ENCODE measurements at regions not wholly inside any gene's neighbourhood (a gene's known extent, or its start where the extent isn't known, plus 50 kb on each side); places are given as distances from the start of the nearest gene placed in this dataset.

DNA sequence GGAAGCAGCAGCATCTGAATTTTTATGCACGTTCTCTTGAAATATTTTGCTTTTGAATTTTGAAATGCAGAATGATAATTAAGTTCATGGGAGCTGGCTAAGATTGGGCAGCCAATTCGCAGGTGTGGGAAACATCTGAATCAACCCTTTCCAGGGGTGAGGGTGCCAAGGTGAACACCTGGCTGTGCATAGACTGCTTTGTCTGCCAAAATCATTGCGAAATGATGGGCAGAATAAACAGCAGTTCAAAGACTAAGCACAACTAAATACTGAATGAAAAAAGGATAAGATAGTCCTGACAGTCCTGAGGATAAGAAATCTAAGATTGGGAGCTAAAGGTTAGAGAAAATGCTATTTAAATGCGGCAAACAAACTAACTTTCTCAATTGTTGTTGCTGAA, 813.3 kb upstream of the RAG2 start:
- Histone ChIP-seq H3K4me3 (no peak overlapping the region), H3K4me1 (no peaks in the 10 kb centered on the region), H3K36me3 (ENCODE audit: insufficient read depth in 1 of 2, low read depth in 1 of 2) (no peaks in the 10 kb centered on the region), H3K27ac (no peak overlapping the region), H3K9me3 (no peaks in the 10 kb centered on the region), H3K27me3 (ENCODE audit: insufficient read depth in 3 of 3, low read length in 2 of 3) (no peaks in the 10 kb centered on the region)
- 81 to 84% (median 84%) methylated on average over 4 of the region's 4 CpGs for WGBS, 3 donors
- TF ChIP-seq, protein P1, sequence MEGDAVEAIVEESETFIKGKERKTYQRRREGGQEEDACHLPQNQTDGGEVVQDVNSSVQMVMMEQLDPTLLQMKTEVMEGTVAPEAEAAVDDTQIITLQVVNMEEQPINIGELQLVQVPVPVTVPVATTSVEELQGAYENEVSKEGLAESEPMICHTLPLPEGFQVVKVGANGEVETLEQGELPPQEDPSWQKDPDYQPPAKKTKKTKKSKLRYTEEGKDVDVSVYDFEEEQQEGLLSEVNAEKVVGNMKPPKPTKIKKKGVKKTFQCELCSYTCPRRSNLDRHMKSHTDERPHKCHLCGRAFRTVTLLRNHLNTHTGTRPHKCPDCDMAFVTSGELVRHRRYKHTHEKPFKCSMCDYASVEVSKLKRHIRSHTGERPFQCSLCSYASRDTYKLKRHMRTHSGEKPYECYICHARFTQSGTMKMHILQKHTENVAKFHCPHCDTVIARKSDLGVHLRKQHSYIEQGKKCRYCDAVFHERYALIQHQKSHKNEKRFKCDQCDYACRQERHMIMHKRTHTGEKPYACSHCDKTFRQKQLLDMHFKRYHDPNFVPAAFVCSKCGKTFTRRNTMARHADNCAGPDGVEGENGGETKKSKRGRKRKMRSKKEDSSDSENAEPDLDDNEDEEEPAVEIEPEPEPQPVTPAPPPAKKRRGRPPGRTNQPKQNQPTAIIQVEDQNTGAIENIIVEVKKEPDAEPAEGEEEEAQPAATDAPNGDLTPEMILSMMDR (IDR thresholded peaks at IDR 0.05): no peak
- ATAC-seq: no peak
- no peak for DNase-seq
- intact Hi-C loops (cut with DNase I): no loop called here

DNA sequence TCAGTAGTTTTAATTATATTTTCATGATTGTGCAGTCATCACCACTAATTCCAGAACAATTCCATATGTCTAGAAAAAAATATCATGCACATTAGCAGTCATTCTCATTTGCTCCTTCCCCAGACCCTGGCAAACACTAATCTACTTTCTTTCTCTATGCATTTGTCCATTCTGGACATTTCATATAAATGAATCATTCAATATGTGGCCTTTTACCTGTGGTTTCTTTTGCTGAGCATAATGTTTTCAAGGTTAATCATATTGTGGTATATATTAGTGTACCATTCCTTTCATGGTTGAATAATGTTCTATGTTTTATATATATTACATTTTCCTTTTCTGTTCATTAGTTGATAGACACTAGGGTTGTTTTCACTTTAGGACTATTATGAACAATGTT, 811.1 kb upstream of the RAG2 start:
- no peaks in the 10 kb centered on the region for H3K27me3 ChIP-seq (ENCODE audit: insufficient read depth in 3 of 3, low read length in 2 of 3)
- intact Hi-C loops (cut with DNase I): no loop called here
- DNase-seq (no peak), ATAC-seq (no peak)
- no peak overlapping the region for H3K27ac ChIP-seq
- no peaks in the 10 kb centered on the region for H3K9me3 ChIP-seq
- TF ChIP-seq, protein P1 (IDR thresholded peaks at IDR 0.05): no peak
- H3K4me1 ChIP-seq: no peaks in the 10 kb centered on the region
- H3K4me3 ChIP-seq: no peak overlapping the region
- H3K36me3 ChIP-seq (ENCODE audit: insufficient read depth in 1 of 2, low read depth in 1 of 2): no peaks in the 10 kb centered on the region

DNA sequence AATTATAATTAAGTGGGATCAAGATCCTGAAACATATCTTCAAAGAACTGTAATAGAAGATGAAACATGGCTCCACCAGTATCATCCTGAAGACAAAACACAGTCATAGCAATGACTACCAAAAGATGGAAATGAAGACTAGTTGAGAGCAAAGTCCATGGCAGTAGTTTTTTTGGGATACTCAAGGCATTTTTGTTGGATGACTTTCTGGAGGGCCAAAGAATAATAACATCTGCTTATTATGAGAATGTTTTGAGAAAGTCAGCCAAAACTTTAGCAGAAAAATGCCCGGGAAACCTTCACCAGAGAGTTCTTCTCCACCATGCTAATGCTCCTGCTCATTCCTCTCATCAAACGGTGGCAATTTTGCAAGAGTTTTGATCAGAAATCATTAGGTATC, 809.4 kb upstream of the RAG2 start:
- 71 to 86% (median 78%) methylated on average over 2 of the region's 2 CpGs for WGBS, 3 donors
- intact Hi-C loops (cut with DNase I): no loop called here
- no peak for ATAC-seq

DNA sequence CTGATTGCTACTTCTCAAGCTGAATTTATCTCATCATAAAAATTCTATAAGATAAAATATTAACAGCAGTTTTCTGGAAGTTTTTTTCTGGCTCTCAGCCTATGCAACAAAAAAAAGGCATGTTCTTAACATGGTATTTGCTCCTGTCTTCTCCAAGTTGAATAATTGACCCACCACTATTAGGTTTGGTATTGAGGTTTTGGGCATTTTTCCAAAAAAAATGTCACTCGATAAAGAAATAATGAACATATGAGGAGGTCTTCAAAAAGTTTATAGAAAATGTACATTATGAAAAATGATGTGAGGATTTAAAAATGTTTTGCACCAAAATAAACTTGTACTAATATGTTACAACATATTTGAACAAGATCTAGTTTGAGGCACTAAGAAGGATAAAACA, 808.6 kb upstream of the RAG2 start:
- no peak overlapping the region for H3K4me3 ChIP-seq
- no peaks in the 10 kb centered on the region for H3K27me3 ChIP-seq (ENCODE audit: insufficient read depth in 3 of 3, low read length in 2 of 3)
- H3K36me3 ChIP-seq (ENCODE audit: insufficient read depth in 1 of 2, low read depth in 1 of 2): no peaks in the 10 kb centered on the region
- H3K4me1 ChIP-seq: no peaks in the 10 kb centered on the region
- DNase-seq: no peak
- no peak overlapping the region for H3K27ac ChIP-seq
- H3K9me3 ChIP-seq: no peaks in the 10 kb centered on the region
- ATAC-seq: no peak
- TF ChIP-seq, protein P1 (IDR thresholded peaks at IDR 0.05): no peak
- intact Hi-C loops (cut with DNase I): no loop called here
- WGBS, 3 donors: 67 to 80% (median 72%) methylated on average over 1 of the region's 1 CpG

More for the DNA sequence above, 809.4 kb upstream of the RAG2 start:
- no peaks in the 10 kb centered on the region for H3K27me3 ChIP-seq (ENCODE audit: insufficient read depth in 3 of 3, low read length in 2 of 3)
- H3K36me3 ChIP-seq (ENCODE audit: insufficient read depth in 1 of 2, low read depth in 1 of 2): no peaks in the 10 kb centered on the region
- no peaks in the 10 kb centered on the region for H3K4me1 ChIP-seq
- no peak overlapping the region for H3K4me3 ChIP-seq
- no peaks in the 10 kb centered on the region for H3K9me3 ChIP-seq
- DNase-seq: no peak
- no peak overlapping the region for H3K27ac ChIP-seq
- TF ChIP-seq, protein P1 (IDR thresholded peaks at IDR 0.05): no peak

DNA sequence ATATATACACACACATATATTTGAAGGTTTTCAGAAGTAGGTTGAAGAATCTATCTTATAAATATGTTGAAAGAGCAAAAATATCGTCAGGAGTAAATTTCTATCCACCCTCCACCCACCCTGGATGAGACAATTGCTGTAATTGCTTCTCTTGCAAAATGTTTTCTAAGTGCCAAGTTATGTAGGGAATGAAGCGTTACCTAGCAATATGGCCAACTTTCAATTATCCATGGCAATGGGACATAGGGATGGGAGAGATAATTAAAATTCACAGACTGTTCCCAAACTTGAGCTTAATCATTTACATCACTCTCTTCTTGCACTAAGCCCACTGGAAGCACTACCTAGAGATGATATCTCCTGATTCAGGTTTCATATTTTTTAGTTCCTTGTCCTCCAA, 806.2 kb upstream of the RAG2 start:
- Histone ChIP-seq H3K27ac (no peak overlapping the region), H3K9me3 (no peaks in the 10 kb centered on the region), H3K27me3 (ENCODE audit: insufficient read depth in 3 of 3, low read length in 2 of 3) (no peaks in the 10 kb centered on the region), H3K4me1 (no peaks in the 10 kb centered on the region), H3K4me3 (no peak overlapping the region), H3K36me3 (ENCODE audit: insufficient read depth in 1 of 2, low read depth in 1 of 2) (no peaks in the 10 kb centered on the region)
- WGBS, 3 donors: 27 to 31% (median 30%) methylated on average over 2 of the region's 2 CpGs
- intact Hi-C loops (cut with DNase I): no loop called here
- TF ChIP-seq, protein P1 (IDR thresholded peaks at IDR 0.05): no peak
- ATAC-seq: no peak
- no peak for DNase-seq

All from psoas muscle (tissue), 7 donors.